HPDE6-E6E7 (cell line): ENCODE measurements at regions not wholly inside any gene's neighbourhood (a gene's known extent, or its start where the extent isn't known, plus 50 kb on each side); places are given as distances from the start of the nearest gene placed in this dataset.
A peak's percentile ranks its signal among the peaks of the same experiment; 100 is the strongest.

Experiments
- DNase-seq: peaks from one replicate; pipeline ENCODE4 v3.0.0; 2011; ENCODE audit warnings: missing footprints; ENCODE audit errors: extremely low spot score

DNA sequence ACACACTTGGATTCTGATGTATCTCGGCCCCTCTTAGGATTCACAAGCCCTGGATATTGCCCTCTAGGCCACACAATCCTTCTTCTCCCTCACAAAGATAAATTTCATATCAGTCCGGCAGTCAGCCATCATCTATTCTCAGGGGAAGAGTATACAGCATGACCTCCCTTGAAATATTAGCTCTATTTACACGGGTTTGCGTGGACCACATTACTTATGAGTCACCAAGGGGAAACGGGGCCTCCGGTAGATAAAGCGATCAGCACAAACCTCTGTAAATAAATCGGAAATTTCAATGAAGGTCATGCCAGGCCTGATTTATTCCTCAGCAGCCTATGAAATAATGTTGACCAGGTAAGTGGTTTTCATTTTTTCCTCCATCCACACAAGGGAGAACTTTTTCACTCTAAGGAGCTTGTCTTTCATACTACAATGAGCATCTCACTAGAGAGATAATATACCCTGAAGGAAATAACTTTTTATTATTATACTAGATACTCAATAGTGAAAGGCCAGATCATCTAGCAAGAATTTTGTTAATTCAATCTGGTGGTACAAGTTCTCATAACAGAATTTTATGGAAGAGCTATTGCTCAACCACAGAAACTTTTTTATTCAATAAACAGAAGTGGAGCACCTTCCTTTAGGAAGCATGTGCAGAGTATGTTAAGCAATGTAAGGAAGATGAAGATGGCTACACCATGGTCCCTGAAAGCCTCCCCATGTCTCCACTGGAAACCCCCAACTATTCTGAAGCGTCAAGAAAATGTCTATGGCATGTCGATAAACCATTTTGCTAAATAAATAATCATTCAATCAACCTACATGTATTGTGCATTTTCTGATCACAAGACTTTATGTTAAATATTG lies 125.2 kb upstream of the PIK3C3 start:
- no peak for DNase-seq

DNA sequence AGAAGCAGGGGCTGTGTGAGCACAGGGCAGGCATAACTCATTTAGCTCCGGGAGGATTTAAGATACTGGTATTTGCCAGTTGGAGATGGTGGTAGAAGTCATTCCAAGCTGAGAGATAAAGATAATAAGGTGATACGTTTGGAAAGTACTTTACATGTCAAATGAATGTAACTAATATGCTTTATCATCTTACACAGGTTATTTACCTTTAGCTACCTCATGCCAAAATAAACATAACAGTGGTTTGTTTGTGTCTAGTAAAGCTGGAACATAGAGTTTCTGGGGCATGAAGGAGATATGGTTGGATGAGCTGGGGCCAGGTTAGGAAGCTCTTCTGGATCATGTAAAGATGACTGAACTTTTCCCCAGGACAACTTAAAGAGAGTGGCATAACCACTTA lies 126.9 kb upstream of the PIK3C3 start:
- no peak for DNase-seq

DNA sequence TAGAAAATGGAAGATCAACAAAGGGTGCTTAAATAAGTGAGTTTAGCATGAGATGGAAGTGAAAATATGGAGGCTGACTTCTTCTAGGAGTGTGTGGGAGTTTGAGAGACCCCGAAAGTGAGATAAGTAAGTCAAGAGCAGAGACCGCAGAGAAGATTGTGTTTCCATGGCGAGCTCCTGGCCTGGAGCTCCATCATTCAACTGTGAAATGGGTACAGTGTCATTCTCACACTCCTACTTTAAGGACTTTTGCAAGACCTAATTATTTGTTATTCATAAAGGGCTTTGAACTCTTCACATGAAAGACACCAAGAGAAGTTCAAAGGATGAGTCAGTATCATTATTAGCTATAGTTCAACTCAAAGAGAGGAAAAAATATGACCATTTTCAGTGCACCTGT lies 134.2 kb upstream of the PIK3C3 start:
- no peak for DNase-seq

DNA sequence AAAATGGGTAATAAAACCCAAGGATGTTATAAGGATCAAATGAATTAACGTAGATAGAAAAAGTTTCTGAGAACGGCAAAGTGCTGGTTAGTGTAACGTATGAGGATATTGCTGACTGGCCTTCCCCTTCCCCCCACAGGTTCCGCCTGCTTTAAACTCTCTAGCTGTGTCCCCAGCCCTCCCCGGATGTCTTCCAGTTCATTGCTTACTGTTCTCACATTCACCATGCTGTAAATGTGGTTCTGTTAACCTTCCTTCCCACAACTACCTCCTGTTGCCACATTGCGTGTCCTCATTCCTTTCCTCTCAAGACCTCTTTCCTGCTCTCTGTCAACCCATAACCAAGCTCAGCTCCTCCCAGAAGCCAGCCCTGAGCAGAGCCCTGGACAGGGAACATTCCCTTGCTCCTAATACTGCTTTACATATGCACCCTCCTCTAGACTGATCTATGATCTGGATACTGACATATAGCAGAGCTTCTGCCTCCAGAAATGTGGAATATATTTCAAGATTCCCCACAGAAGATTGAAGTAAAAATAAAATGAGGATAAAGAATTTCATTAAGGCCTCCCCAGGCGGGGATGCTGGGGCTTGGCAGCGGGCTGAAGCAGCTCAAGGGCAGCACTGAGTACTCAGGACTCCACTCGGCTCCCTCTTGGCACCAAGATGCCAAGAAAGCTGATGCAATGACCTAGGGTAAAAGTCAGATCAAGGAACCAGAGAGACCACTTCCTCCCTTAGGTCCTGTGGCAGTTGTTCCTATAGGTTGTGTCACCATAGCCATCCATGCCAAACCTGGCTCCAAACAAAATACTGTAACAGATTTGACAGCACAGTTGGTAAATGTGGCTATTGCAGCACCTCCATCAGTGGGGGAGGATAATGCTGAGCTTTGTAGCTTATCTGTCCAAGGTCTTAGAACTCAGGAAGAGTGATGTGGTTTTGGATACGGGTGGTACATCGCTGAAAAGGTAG lies 136.4 kb upstream of the PIK3C3 start:
- no peak for DNase-seq

DNA sequence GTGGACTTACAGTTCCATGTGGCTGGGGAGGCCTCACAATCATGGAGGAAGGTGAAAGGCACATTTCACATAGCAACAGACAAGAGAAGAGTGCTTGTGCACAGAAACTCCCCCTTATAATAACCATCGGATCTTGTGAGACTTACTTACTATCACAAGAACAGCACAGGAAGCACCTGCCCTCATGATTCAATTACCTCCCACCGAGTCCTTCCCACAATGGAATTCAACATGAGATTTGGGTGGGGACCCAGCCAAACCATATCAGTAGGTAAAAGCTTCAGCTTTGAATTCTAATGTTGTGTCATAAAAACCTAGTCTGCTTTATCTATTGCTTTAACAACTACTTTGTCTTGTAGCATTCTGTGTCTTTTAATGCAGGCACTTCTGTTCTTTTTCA lies 140.4 kb upstream of the PIK3C3 start:
- no peak for DNase-seq

DNA sequence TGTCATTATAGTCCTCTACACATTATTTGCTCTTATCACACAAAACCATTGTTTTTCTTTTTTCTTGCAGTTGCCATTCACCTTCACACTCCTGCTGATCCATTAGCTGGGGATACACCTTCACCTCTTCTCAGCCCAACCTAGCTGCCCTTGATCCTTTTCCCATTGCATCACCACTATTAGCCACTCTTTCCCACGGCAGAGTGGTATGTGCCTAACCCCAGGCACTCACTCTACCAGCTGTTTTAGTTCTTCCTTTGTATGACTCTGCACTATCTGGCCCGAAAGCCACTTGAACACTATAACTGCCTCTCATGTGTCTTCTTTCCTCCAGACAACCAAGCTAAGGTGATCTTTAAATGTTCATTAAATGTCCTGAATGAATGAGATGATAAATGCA lies 145.4 kb upstream of the PIK3C3 start:
- DNase-seq = no peak

DNA sequence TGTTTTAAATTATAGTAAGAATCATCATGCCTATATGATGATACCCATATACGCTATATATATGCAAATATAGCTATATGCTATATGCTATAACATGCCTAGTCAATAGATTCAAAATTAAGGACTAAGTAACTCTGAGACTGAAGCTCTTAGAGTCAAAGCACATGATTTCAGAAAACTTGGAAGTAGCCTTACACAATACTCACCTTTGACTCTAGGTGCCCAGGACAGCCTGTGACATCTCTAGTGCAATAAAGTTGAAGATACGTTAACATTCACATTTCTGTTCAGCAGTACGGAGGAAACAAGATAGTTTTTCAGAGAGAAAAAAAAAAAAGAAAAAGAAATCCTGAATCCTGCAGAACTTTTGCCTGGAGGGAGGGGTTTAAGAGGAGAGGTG lies 149.7 kb upstream of the PIK3C3 start:
- DNase-seq = no peak

DNA sequence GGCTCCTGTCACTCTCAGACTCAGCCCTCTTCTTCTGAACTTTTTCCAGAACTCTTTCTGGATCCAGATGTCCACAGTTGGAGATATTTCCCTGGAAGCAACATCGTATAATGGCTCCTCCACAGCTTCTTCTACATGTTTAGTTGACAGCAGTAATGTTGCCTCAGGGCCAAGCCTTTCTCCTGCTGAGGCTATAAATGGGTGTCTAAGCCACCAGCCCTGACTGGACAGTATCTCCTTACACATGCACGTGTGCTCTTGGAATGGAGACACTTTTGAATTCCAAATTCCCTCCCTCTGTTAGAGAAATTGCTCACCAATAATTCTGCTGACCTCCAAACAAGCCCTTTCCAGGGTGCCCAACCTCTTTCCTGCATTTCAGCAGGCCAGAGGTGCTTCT lies 156.2 kb upstream of the PIK3C3 start:
- DNase-seq = no peak

DNA sequence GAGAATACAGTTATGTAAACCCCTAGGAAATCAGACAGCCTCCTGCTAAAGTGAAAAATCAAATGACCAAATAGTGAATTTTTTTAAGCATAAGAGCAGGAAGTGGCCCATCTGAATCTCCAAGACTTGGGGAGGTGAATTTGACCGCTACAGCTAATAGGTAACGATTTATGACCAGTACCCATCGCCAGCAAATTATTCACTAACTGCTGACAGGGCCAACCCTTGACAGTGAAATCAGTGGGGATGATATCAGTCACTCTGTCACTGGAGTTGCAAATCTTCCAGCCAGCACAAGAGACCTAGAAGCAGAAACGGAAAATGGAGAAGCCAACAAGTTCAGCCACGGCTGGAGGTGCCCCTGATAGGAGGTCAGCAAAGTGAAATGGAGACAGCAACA lies 164.3 kb upstream of the PIK3C3 start:
- no peak for DNase-seq

DNA sequence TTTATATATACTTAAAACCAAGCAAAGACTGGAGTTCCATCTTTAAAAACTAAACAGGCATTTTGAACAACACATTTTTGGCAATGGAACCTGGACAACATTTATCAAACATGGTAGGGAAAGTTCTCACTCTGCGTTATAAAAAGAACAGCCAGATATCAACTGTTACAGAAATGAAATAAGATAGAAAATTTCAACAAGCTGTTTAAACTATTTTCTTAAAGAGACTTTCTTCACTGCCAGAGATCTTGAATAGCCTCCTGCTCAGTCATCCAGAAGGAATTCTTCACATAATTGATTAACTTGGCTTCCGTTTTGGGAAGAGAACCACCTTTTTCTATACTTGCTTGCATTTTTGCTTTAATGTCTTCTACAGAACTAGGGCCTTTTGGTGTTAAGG lies 166.0 kb upstream of the PIK3C3 start:
- DNase-seq = no peak

DNA sequence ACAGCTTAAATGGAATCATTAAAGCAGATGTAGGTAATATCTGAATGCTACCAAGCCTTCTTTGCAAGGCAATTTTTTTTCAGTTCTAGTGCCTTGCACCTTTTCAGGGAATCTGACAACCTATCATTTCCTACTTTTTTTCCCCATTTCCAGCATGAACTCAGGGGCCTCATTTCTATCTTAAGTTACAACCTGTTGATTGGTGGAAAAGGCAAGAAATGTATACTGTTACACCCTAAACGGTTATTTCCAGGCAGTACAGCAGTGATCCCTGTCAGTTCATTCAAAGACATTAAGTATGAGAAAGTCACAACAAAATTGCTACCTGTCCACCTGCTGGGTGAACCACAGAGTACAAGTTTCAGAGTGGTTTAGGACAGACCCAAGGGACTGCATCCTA lies 171.2 kb upstream of the PIK3C3 start:
- DNase-seq = no peak

DNA sequence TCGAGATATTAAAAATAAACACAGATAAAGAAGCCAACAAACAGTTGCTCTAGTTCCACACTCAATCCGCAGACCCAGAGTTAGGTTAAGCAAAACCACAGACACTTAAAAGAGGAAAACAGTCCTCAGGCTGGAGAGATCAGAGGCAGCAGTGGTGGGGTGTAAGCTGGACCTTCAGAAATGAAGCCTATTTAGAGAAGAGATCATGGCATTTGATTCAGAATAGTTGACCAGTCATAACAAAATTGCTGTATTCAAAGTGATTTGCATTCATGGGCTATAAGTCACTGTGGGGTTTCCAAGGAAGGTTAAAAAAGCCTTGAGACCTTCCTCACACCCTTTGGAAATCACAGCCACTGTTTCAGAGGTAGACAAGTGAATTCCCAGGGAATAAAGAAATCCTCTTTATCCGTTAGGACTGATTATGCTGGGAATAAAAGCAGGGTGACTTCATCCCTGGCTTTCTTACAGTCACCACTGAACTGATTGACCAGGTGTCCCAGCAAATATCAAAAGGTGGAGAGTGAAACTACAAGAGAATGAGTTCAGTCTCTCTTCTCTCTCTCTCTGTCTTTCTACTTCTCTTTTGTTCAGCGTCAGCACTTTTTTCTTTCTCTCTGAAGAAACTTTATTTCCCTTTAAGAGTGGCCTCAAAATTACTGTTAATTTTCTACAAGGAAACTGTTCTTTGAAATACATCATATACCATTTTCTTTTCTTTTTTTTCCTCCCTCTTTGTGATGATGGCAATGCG lies 171.8 kb upstream of the PIK3C3 start:
- DNase-seq = no peak

DNA sequence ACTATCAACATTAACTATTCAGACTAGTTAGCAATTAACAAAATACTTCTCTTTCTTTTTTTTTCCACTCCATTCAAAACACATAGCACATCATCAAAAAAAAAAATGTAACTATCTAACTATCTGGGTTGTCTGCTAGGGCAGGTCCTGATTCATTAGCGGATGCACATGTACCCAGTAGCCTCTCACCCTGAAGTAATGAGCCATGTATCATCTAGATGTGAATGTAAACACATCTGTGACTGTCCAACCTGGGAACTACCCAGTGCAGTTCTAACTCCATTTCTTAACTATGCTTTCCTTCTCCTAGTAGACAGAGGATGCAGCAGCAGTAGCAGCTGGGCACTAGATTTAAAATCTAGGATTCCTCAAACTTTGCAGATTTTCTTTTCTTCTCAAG lies 183.1 kb upstream of the PIK3C3 start:
- no peak for DNase-seq

DNA sequence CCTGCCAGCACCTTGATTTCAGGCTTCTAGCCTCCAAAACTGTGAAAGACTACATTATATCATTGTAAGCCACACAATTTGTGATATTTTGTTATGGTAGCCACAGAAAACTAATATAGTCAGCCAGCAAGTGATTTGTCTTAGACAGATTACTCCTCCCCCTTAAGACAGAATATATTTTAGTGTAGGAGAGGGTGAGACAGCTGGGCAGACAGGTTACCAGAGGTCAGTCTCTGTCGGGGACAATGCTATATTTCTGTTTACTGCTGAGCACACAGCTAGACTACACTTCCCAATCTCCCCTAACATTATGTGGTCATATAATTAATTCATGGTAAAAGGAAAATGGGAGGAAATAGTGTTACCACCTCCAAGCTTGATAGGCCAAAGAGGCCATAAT lies 185.8 kb upstream of the PIK3C3 start:
- no peak for DNase-seq

DNA sequence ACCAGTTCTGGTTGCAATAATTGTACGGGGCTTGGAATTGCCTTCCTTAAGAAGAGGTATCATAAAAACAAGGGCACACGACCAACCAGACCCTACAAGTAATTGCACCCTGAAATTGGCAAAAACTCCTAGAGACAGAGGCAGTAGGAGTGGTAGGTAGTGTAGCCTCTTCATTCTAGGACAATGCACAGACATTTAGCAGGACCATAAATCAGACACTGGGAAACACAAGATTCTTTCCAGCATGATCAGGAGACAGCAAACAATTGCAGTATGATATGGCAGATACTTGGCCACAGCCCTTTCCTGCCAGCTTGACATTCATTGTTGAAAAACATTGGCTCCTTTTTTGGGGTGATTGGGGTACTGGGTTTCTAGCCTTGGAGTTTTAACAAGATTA lies 186.6 kb upstream of the PIK3C3 start:
- DNase-seq = no peak

DNA sequence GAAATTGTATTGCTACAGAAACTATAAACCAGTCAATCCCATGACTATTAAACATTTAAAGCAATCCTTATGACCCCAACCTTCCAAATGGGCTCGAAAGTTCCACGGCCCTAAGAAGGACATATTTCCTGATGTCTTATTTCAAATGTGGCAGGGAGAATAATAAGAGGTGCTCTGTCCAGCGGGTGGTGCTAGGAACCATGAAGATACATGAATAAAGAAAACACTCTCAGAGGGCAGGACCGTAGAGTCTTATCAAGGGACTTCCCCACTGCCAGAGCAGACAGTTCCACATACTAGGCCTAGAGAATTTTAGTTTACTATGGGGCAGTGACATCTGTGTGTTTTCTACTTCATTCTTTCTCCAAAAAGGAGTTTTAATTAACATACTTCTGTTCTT lies 187.1 kb upstream of the PIK3C3 start:
- peak; percentile 47 for DNase-seq

DNA sequence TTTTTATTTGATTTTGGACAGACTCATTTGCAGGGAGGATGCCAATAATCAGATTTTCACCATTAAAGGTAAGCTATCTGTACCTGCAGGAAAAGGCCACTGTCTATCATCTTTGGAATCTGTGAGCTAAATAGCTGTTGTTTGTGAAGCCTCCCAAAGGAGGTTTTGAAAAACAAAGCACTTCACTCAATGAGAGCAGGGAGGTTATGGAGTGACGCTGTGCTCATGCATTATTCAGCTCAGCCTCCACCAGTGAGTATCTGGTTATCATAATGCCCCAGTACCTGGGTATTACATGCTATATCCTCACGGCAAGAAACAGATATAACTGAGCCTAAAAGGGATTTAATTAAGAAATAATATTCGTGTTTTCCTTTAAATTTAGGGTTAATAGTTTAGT lies 189.6 kb upstream of the PIK3C3 start:
- DNase-seq = no peak

DNA sequence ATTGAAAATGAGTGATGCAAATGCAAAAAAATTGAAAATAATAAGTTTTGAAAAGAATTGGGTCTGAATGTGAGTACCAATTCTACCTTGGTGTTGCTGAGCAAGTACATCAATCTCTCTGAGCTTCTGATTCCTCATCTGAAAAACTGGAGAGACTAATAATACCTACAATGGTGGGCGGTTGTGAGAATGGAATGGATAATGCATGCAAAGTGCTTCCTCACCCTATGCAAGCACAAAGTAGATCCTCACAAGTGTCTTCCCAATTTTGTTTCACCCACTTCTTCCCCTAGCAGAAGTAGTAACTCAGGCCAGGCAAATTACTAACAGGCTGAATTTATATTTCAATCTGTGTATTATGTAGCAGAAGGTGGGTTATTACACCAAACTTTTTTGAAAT lies 191.7 kb upstream of the PIK3C3 start:
- DNase-seq = no peak

DNA sequence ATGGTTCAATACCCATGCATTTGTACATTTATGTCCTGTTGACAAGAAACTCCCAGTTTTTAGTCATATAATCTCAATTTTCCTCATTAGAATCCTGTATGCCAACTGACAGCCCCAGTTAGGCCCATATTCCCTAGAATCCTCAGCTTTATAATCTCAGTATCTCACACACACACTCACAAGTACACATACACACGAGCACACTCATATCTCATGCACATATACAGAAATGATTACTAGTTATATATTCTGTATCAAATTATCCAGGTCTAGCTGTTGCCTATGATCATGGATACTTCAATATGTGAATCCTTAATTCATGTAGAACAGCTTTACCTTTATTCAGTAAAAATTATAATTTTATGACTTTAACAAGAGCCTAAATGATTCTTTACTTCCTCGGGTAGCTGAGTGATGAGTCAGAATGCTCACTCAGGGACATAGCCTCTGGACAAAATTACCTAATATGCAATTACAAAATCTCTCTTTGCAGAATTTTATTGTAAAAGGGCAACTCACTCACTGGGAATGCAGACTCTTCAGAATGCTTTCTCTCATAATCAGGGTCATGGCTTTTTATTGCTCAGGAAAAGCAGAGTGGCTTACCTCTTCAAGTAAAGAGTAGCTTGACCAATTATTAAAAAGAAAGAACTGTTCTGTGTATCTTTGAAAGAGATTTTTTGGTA lies 193.6 kb upstream of the PIK3C3 start:
- peak; percentile 76 for DNase-seq

DNA sequence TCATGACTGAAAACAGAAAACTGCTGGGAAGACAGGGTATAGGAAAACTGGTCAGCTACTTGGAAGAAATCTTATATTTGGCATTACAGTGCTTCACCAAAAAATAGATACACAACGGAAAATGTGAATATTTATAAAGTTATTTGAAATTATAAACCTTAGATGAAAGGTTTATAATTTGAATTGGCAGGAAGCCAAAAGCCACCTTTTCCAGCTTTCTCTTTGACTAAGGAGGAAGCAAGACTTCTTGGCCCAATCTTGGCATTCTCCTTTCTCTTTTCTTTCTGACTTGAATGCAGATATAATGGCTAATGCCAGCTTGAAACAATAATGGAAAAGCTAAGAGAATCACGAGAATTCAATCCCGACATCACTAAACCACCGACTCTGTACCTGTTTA lies 196.5 kb upstream of the PIK3C3 start:
- DNase-seq = no peak

DNA sequence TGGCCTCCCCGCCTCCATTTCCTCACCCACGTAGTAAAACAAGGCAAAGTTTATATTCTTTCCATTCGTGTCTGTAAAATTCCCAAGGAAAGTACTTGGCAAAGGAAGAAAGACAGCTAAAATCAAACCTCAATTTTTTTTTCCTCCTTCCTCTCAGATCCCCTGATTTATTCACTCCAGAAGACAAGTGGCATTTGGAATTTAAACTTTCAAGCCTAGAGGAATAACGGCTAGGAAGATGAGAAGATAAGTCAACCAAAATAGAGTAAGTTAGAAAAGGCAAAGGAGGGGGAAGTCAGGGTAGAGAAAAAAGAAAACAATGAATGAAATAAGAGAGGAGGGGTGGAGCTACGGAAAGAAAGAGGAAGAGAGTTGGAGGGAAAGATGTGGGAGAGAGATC lies 198.9 kb upstream of the PIK3C3 start:
- no peak for DNase-seq

DNA sequence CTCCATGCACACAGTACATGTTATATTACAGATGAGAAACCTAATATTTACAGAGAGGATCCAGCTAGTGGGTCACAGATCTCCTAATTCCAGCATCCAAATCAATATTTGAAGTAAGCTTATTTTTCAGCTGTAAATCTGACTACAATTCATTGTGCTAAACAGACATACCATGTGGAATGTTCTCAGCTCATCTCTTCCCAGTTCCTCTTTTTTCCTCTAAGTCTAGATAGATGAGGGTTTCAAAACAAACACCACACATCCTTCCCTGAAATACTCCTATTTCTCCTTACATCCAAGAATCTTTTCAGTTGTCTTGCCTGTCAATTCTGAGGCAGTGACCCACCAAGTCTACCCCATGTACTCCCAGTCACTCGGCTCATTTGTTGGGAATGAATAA lies 200.7 kb upstream of the PIK3C3 start:
- DNase-seq = no peak
